HEK293 (cell line): ENCODE measurements at regions not wholly inside any gene's neighbourhood (a gene's known extent, or its start where the extent isn't known, plus 50 kb on each side); places are given as distances from the start of the nearest gene placed in this dataset.

Experiments used
- CTCF ChIA-PET: fragments of 350-600 bp; formaldehyde crosslinking; extraction: SDS; loops from one replicate; lab custom pipeline; 2021; ENCODE audit warnings: antibody characterized with exemption; lab: Yijun Ruan, JAX
- POLR2A ChIA-PET: fragments of 300-600 bp; formaldehyde crosslinking; extraction: SDS; loops from one replicate; lab custom pipeline; 2020; ENCODE audit warnings: antibody characterized with exemption, inconsistent platforms; lab: Yijun Ruan, JAX
- H3K27ac ChIP-seq: fragments of 200-500 bp; sonication (Bioruptor generic); 2 replicates; pipeline ENCODE4 v1.5.1; 2014; ENCODE audit warnings: low read depth, low read length, control low read depth, inconsistent platforms; ENCODE audit errors: extremely low read depth
- H3K36me3 ChIP-seq, 2 experiments: fragments of 200-500 bp in 1 of 2; sonication (Bioruptor generic) in 1 of 2; 1 replicate in 1 of 2; 2 replicates in 1 of 2; pipeline ENCODE4 v1.5.1; 2014 to 2017; ENCODE audit warnings: inconsistent platforms in 2 of 2, low read length in 2 of 2; ENCODE audit not compliant: control insufficient read depth in 2 of 2, insufficient read depth in 1 of 2
- H3K4me1 ChIP-seq: fragments of 200-500 bp; sonication (Bioruptor generic); 2 replicates; pipeline ENCODE4 v1.5.1; 2014; ENCODE audit warnings: mild to moderate bottlenecking, low read length, inconsistent platforms; ENCODE audit not compliant: control insufficient read depth, insufficient read depth
- H3K4me3 ChIP-seq: 2 replicates; pipeline ENCODE4 v1.5.1; 2011; ENCODE audit warnings: low read depth, mild to moderate bottlenecking, control low read depth, low read length, moderate library complexity
- H3K9me3 ChIP-seq: fragments of 200-500 bp; sonication (Bioruptor generic); 2 replicates; pipeline ENCODE4 v1.5.1; 2014; ENCODE audit warnings: low read depth, low read length, inconsistent platforms; ENCODE audit not compliant: control insufficient read depth, insufficient read depth
- CTCF ChIP-seq: fragments of 450-650 bp; formaldehyde crosslinking; IDR thresholded peaks from 2 replicates; pipeline ENCODE4 v1.5.1; 2016; ENCODE audit warnings: missing biosample characterization, missing genetic modification characterization
- GLI2 ChIP-seq: fragments of 450-650 bp; formaldehyde crosslinking; IDR thresholded peaks from 2 replicates; pipeline ENCODE4; 2017; ENCODE audit warnings: missing biosample characterization, missing genetic modification characterization, low read depth, borderline replicate concordance
- HOXD13 ChIP-seq: sonication (generic); formaldehyde crosslinking; IDR thresholded peaks from 2 replicates; pipeline ENCODE4 v1.8.0; 2022; ENCODE audit warnings: missing genetic modification reagents, borderline replicate concordance
- RBAK ChIP-seq: fragments of 450-650 bp; formaldehyde crosslinking; IDR thresholded peaks from 2 replicates; pipeline ENCODE4 v1.5.1; 2016; ENCODE audit warnings: missing biosample characterization, missing genetic modification characterization
- SP3 ChIP-seq: fragments of 450-650 bp; formaldehyde crosslinking; IDR thresholded peaks from 2 replicates; pipeline ENCODE4 v1.5.1; 2016; ENCODE audit warnings: missing biosample characterization, missing genetic modification characterization
- ZBTB20 ChIP-seq: fragments of 450-650 bp; formaldehyde crosslinking; IDR thresholded peaks from 2 replicates; pipeline ENCODE4 v1.5.1; 2016; ENCODE audit warnings: missing biosample characterization, missing genetic modification characterization
- ZBTB49 ChIP-seq: fragments of 450-650 bp; formaldehyde crosslinking; IDR thresholded peaks from 2 replicates; pipeline ENCODE4 v1.5.1; 2016; ENCODE audit warnings: missing biosample characterization, missing genetic modification characterization, low read depth
- ZFP37 ChIP-seq: fragments of 450-650 bp; formaldehyde crosslinking; IDR thresholded peaks from 2 replicates; pipeline ENCODE4 v1.5.1; 2016; ENCODE audit warnings: missing biosample characterization, missing genetic modification characterization
- ZNF114 ChIP-seq: fragments of 450-650 bp; formaldehyde crosslinking; IDR thresholded peaks from 2 replicates; pipeline ENCODE4 v1.5.0; 2017; ENCODE audit warnings: missing biosample characterization, missing genetic modification characterization
- ZNF121 ChIP-seq: fragments of 450-650 bp; formaldehyde crosslinking; IDR thresholded peaks from 2 replicates; pipeline ENCODE4 v1.5.1; 2016; ENCODE audit warnings: missing biosample characterization, missing genetic modification characterization
- ZNF24 ChIP-seq: fragments of 450-650 bp; formaldehyde crosslinking; IDR thresholded peaks from 2 replicates; pipeline ENCODE4 v1.5.1; 2016; ENCODE audit warnings: missing biosample characterization, missing genetic modification characterization
- ZNF248 ChIP-seq: fragments of 450-650 bp; formaldehyde crosslinking; IDR thresholded peaks from 2 replicates; pipeline ENCODE4 v1.5.1; 2017; ENCODE audit warnings: missing biosample characterization, missing genetic modification characterization
- ZNF37A ChIP-seq: fragments of 450-650 bp; IDR thresholded peaks from 2 replicates; pipeline ENCODE4 v1.5.1; 2018; ENCODE audit warnings: missing biosample characterization, missing genetic modification characterization
- ZNF510 ChIP-seq: fragments of 450-650 bp; formaldehyde crosslinking; IDR thresholded peaks from 2 replicates; pipeline ENCODE4 v1.5.1; 2018; ENCODE audit warnings: mild to moderate bottlenecking, missing genetic modification characterization, missing biosample characterization; ENCODE audit not compliant: insufficient replicate concordance
- ZNF529 ChIP-seq: fragments of 450-650 bp; formaldehyde crosslinking; IDR thresholded peaks from 2 replicates; pipeline ENCODE4 v1.5.1; 2017; ENCODE audit warnings: missing genetic modification characterization, missing biosample characterization; ENCODE audit not compliant: insufficient replicate concordance
- ZNF549 ChIP-seq: fragments of 450-650 bp; IDR thresholded peaks from 2 replicates; pipeline ENCODE4 v1.5.1; 2018; ENCODE audit warnings: missing biosample characterization, missing genetic modification characterization, mild to moderate bottlenecking, inconsistent platforms, moderate library complexity
- ZNF571 ChIP-seq: fragments of 450-650 bp; formaldehyde crosslinking; IDR thresholded peaks from 2 replicates; pipeline ENCODE4 v1.5.0; 2017; ENCODE audit warnings: missing biosample characterization, missing genetic modification characterization
- ZNF704 ChIP-seq: fragments of 450-650 bp; formaldehyde crosslinking; IDR thresholded peaks from 2 replicates; pipeline ENCODE4 v1.5.1; 2016; ENCODE audit warnings: missing biosample characterization, missing genetic modification characterization
- ZNF707 ChIP-seq: fragments of 450-650 bp; formaldehyde crosslinking; IDR thresholded peaks from 2 replicates; pipeline ENCODE4 v1.5.1; 2016; ENCODE audit warnings: missing biosample characterization, missing genetic modification characterization
- ZNF785 ChIP-seq: fragments of 450-650 bp; formaldehyde crosslinking; IDR thresholded peaks from 2 replicates; pipeline ENCODE4 v1.5.1; 2016; ENCODE audit warnings: missing biosample characterization, missing genetic modification characterization
- ZXDB ChIP-seq: fragments of 450-650 bp; formaldehyde crosslinking; IDR thresholded peaks from 2 replicates; pipeline ENCODE4 v1.5.1; 2016; ENCODE audit warnings: missing biosample characterization, missing genetic modification characterization

- Histone ChIP-seq H3K27ac (no peak overlapping the region), H3K9me3 (no peaks in the 10 kb centered on the region), H3K4me3 (no peak overlapping the region), H3K4me1 (no peaks in the 10 kb centered on the region)
- CTCF ChIA-PET = interaction anchor here (0.6 to 1.3 kb wide), 5 partner anchors 355 to 1391 kb away, joined by 3 to 7 read pairs (median 3); no protein-coding TSS in a partner anchor
- POLR2A ChIA-PET = no interaction called here
- TF ChIP-seq ZNF510 (tag by site-specific recombination) (no peak), CTCF (tag by site-specific recombination) (no peak), ZNF248 (tag by site-specific recombination) (no peak), ZNF114 (tag by site-specific recombination) (no peak), ZNF24 (tag by site-specific recombination) (no peak), ZNF37A (tag by site-specific recombination) (no peak), ZNF785 (tag by site-specific recombination) (no peak), ZBTB20 (tag by site-specific recombination) (no peak), ZBTB49 (tag by site-specific recombination) (no peak), ZFP37 (tag by site-specific recombination) (no peak), ZNF529 (tag by site-specific recombination) (no peak), ZNF571 (no peak), ZNF704 (tag by site-specific recombination) (no peak), ZNF707 (tag by site-specific recombination) (no peak), ZXDB (no peak)
- TF ChIP-seq, all 188 proteins: peak for 0
- H3K36me3 ChIP-seq = no peaks in the 10 kb centered on the region
Observed at GRCh38 chr20:9971746-9972145, 63.0 kb upstream of the ANKEF1 start.

GRCh38 chr20:9969626-9970025 lies 65.2 kb upstream of the ANKEF1 start:
- Histone ChIP-seq H3K36me3 (no peaks in the 10 kb centered on the region), H3K27ac (no peak overlapping the region), H3K4me1 (no peaks in the 10 kb centered on the region), H3K9me3 (no peaks in the 10 kb centered on the region)
- no peak for TF ChIP-seq GLI2
- no peak for TF ChIP-seq RBAK (tag by site-specific recombination)
- TF ChIP-seq ZNF549 (tag by site-specific recombination) = no peak
- TF ChIP-seq HOXD13 (CRISPR knock-in tag) = no peak
- TF ChIP-seq ZNF121 = no peak
- TF ChIP-seq SP3 (tag by site-specific recombination) = no peak
- TF ChIP-seq, all 188 proteins: peak for 0
- ChIA-PET POLR2A (no interaction called here), CTCF (interaction anchor here (1.7 to 2.3 kb wide), 2 partner anchors 66 to 352 kb away, joined by 4 to 5 read pairs; no protein-coding TSS in a partner anchor)
- H3K4me3 ChIP-seq = no peak overlapping the region
